ENCODE measurements at regions not wholly inside any gene's neighbourhood (a gene's known extent, or its start where the extent isn't known, plus 50 kb on each side); places are given as distances from the start of the nearest gene placed in this dataset.
A peak's percentile ranks its signal among the peaks of the same experiment; 100 is the strongest.

DNA sequence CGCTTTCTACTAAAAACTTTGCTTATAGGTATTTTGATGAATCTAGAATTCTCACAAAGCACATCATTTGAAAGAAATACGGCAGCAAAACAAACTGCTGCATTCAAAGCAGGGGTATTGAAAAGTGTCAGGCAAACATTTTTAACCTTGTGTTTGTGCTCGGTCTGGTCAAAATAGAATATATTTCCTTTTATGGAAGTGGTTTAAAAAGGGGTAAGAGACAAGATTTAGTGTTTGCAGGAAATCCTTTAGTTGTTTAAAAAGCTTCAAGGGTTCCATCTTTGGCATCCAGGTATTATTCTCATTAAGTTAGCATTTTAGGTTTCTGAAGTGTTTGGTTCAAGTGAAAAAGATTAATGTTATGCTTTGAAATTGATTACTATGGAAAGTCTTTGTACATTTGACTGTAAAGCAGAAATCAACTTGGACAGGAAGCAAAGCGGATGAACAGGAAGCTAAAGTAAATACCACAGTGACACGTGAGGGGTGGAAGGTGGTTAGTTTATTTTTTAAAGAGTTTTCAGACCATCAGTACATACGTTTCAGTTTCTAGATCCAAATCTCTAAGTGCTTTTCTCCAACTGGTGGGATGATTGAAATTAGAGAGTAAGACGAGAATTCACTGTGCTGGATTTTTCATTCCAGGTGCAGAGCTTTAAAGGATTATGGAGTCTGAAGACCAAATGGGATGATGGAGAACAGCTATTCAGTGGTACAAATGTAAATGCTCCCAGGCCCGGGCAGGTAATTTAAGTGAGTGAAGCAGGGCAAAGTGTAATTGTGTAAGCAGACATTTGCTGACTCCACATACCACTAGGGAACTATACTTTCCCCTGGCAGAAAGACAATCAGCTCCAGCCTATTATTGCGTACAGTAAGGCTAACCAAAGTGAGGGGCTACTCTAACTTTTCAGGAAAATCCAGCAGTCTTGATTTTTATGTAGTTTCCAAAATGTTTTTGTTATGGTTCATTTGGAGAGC, 341.8 kb upstream of the TBL1XR1 start:
- ATAC-seq (peak in 2 of 4 donors; percentile 27 to 52), DNase-seq (no peak), FAIRE-seq (no peak)
- peaks cover 0 to 6% (median 0%) of the 10 kb centered on the region in 3 donors for H3K4me1 ChIP-seq
- H3K4me3 ChIP-seq: no peak overlapping the region
- H3K27me3 ChIP-seq: no peaks in the 10 kb centered on the region
- no peaks in the 10 kb centered on the region for H3K36me3 ChIP-seq
- intact Hi-C loops (cut with DNase I): no loop called here
- H3K27ac ChIP-seq: no peak overlapping the region
- WGBS, 2 donors: 63 to 66% methylated on average over 9 of the region's 9 CpGs
- H3K9me3 ChIP-seq: no peaks in the 10 kb centered on the region
- TF ChIP-seq, protein P1, sequence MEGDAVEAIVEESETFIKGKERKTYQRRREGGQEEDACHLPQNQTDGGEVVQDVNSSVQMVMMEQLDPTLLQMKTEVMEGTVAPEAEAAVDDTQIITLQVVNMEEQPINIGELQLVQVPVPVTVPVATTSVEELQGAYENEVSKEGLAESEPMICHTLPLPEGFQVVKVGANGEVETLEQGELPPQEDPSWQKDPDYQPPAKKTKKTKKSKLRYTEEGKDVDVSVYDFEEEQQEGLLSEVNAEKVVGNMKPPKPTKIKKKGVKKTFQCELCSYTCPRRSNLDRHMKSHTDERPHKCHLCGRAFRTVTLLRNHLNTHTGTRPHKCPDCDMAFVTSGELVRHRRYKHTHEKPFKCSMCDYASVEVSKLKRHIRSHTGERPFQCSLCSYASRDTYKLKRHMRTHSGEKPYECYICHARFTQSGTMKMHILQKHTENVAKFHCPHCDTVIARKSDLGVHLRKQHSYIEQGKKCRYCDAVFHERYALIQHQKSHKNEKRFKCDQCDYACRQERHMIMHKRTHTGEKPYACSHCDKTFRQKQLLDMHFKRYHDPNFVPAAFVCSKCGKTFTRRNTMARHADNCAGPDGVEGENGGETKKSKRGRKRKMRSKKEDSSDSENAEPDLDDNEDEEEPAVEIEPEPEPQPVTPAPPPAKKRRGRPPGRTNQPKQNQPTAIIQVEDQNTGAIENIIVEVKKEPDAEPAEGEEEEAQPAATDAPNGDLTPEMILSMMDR (IDR thresholded peaks at IDR 0.05): no peak

DNA sequence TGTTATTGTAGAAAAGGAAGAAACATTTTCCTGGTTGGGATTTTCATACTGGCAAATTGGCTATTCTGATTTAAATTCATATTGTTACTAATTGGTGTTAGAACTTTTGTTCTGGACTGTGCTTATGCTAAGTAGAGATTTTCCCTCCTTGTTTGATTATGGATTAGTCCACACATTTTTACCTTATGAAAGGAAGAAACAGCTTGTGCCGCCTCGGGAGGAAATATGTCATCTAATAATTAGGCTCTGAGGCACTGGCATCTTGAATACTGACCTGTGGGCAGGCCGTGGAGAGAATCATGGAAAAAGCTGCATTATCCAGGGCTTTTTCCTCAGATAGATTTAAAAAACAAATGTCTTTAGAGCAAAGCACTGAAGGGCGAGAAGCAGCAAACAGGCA, 344.3 kb upstream of the TBL1XR1 start:
- no peaks in the 10 kb centered on the region for H3K9me3 ChIP-seq
- TF ChIP-seq, protein P1 (IDR thresholded peaks at IDR 0.05): no peak
- 87 to 89% methylated on average over 4 of the region's 4 CpGs for WGBS, 2 donors
- no peaks in the 10 kb centered on the region for H3K36me3 ChIP-seq
- ATAC-seq (no peak), DNase-seq (no peak), FAIRE-seq (no peak)
- H3K4me1 ChIP-seq: peaks cover 0 to 6% (median 0%) of the 10 kb centered on the region in 3 donors
- intact Hi-C loops (cut with DNase I): no loop called here
- H3K4me3 ChIP-seq: no peak overlapping the region
- no peak overlapping the region for H3K27ac ChIP-seq
- H3K27me3 ChIP-seq: no peaks in the 10 kb centered on the region

DNA sequence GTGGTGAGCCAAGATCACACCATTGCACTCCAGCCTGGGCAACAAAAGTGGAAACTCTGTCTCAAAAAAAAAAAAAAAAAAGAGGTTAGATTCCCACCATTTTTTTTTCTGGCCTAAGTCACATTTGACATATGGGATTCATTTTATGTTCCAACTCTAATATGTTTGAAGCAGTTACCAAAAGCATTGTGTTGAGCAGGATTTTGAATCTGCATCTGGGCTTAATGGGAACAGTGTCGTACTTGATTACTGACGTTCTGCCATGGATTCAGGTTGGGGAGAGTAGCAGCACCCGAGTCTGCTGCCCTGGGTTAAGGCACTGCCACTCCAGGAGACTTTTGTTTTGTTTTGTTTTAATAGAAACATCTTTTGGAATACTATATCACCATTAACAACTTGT, 348.7 kb upstream of the TBL1XR1 start:
- H3K36me3 ChIP-seq: no peaks in the 10 kb centered on the region
- WGBS, 2 donors: 83 to 86% methylated on average over 3 of the region's 3 CpGs
- H3K4me3 ChIP-seq: no peak overlapping the region
- intact Hi-C loops (cut with DNase I): no loop called here
- no peaks in the 10 kb centered on the region for H3K27me3 ChIP-seq
- TF ChIP-seq, protein P1 (IDR thresholded peaks at IDR 0.05): no peak
- ATAC-seq (no peak), DNase-seq (no peak), FAIRE-seq (no peak)
- no peaks in the 10 kb centered on the region for H3K9me3 ChIP-seq
- H3K27ac ChIP-seq: no peak overlapping the region
- no peaks in the 10 kb centered on the region for H3K4me1 ChIP-seq

- DNase-seq: no peak
- Histone ChIP-seq H3K27ac (no peak overlapping the region), H3K36me3 (no peaks in the 10 kb centered on the region), H3K4me3 (no peak overlapping the region), H3K4me1 (no peaks in the 10 kb centered on the region), H3K27me3 (no peaks in the 10 kb centered on the region), H3K9me3 (no peaks in the 10 kb centered on the region)
- no peak for FAIRE-seq
- TF ChIP-seq, protein P1 (IDR thresholded peaks at IDR 0.05): no peak
- no peak for ATAC-seq
- 79% methylated on average over 13 of the region's 13 CpGs for WGBS, 2 donors
- intact Hi-C loops (cut with DNase I): no loop called here
Observed at GRCh38 chr3:177547711-177548350, 350.5 kb upstream of the TBL1XR1 start.

Measured in pancreas (tissue), 10 donors.